Karpas-422 (cell line): ENCODE measurements at regions not wholly inside any gene's neighbourhood (a gene's known extent, or its start where the extent isn't known, plus 50 kb on each side); places are given as distances from the start of the nearest gene placed in this dataset.

Source experiments
- DNase-seq: peaks from one replicate; pipeline ENCODE4 v3.0.0-alpha.2; 2015
- H2AFZ ChIP-seq: fragments of 200-600 bp; sonication (generic); 2 replicates; pipeline ENCODE4 v1.6.1; 2014; ENCODE audit warnings: antibody characterized with exemption, low read length, mixed read lengths
- H3K27ac ChIP-seq: fragments of 200-600 bp; sonication (generic); 2 replicates; pipeline ENCODE4 v1.5.1; 2014; ENCODE audit warnings: mild to moderate bottlenecking, low read length, moderate library complexity
- H3K27me3 ChIP-seq: fragments of 200-600 bp; sonication (generic); 2 replicates; pipeline ENCODE4 v1.6.1; 2014; ENCODE audit warnings: low read length, mixed read lengths
- H3K36me3 ChIP-seq: fragments of 200-600 bp; sonication (generic); 2 replicates; pipeline ENCODE4 v1.6.1; 2014; ENCODE audit warnings: low read length, mixed read lengths; ENCODE audit not compliant: insufficient read depth
- H3K4me1 ChIP-seq: fragments of 200-600 bp; sonication (generic); 2 replicates; pipeline ENCODE4 v1.6.1; 2014; ENCODE audit warnings: mild to moderate bottlenecking, low read length, mixed read lengths
- H3K4me2 ChIP-seq: fragments of 200-600 bp; sonication (generic); 2 replicates; pipeline ENCODE4 v1.6.1; 2014; ENCODE audit warnings: low read length, low read depth, mild to moderate bottlenecking; ENCODE audit not compliant: poor library complexity, severe bottlenecking
- H3K4me3 ChIP-seq: fragments of 200-600 bp; sonication (generic); 2 replicates; pipeline ENCODE4 v1.5.1; 2014; ENCODE audit warnings: mild to moderate bottlenecking, antibody characterized with exemption, low read length, mixed read lengths
- H3K79me2 ChIP-seq: fragments of 200-600 bp; sonication (generic); 2 replicates; pipeline ENCODE4 v1.6.1; 2014; ENCODE audit warnings: mild to moderate bottlenecking, low read length, mixed read lengths
- H3K9ac ChIP-seq: fragments of 200-600 bp; sonication (generic); 2 replicates; pipeline ENCODE4 v1.6.0; 2014; ENCODE audit warnings: low read length
- H3K9me2 ChIP-seq: fragments of 200-600 bp; sonication (generic), shearing (Covaris generic); replicated peaks from 2 replicates; pipeline ENCODE4 v1.6.0; 2014; ENCODE audit warnings: mild to moderate bottlenecking, low read length, moderate library complexity; ENCODE audit not compliant: insufficient read depth
- H3K9me3 ChIP-seq: fragments of 300-700, 200-600 bp; sonication (generic); 2 replicates; pipeline ENCODE4 v1.6.1; 2014; ENCODE audit warnings: low read length, mixed read lengths
- H4K20me1 ChIP-seq: fragments of 200-600 bp; sonication (generic); 2 replicates; pipeline ENCODE4 v1.6.1; 2014; ENCODE audit warnings: mild to moderate bottlenecking, antibody characterized with exemption, low read length, low read depth; ENCODE audit not compliant: insufficient read depth

- H3K36me3 ChIP-seq = no peaks in the 10 kb centered on the region
- no peak overlapping the region for H3K4me2 ChIP-seq
- no peaks in the 10 kb centered on the region for H3K79me2 ChIP-seq
- H3K27ac ChIP-seq = no peak overlapping the region
- H3K4me1 ChIP-seq = no peaks in the 10 kb centered on the region
- no peak overlapping the region for H3K9ac ChIP-seq
- H3K9me2 ChIP-seq = no peaks in the 10 kb centered on the region
- DNase-seq = no peak
- H3K9me3 ChIP-seq = no peaks in the 10 kb centered on the region
- no peak overlapping the region for H2AFZ ChIP-seq
- no peaks in the 10 kb centered on the region for H4K20me1 ChIP-seq
- H3K4me3 ChIP-seq = no peak overlapping the region
- peaks cover 4% of the 10 kb centered on the region; the same call in 1 of the 2 replicates for H3K27me3 ChIP-seq
Observed at GRCh38 chr3:5324780-5325179, 137.3 kb downstream of the EDEM1 start.

DNA sequence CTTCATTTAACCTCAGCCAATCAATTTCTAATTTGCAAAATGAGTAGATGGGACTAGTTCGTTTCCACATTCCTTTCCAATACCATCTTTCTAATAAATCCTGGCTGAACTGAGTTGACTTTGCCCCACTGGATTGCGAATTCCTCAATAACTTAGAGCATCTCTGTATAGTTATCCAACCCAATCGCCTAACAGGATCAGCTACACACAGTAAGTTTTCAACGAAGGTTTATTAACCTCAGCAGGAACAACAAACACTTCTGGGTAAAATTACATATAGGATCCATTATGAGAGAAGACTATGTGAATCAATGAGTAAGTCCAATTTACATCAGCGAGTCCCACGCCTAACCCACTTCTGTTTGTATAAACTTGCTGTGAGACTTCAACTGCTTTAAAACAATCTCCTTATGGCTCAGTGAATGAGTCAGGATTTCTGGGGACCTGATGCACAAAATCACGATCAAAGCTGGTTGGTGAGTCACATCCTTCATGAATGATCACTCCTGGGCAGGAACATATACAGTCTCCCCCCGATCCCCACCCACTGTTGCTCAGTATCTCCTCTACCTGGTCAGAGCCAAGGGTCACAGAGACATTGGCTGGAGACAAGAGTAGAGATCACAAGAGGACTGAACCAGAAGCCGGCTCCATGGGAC is 142.8 kb downstream of the EDEM1 start:
- H3K4me1 ChIP-seq = no peaks in the 10 kb centered on the region
- no peak overlapping the region for H3K4me3 ChIP-seq
- H3K27ac ChIP-seq = no peak overlapping the region
- no peaks in the 10 kb centered on the region for H3K27me3 ChIP-seq
- no peaks in the 10 kb centered on the region for H3K9me2 ChIP-seq
- no peak overlapping the region for H2AFZ ChIP-seq
- no peak overlapping the region for H3K9ac ChIP-seq
- no peaks in the 10 kb centered on the region for H4K20me1 ChIP-seq
- no peaks in the 10 kb centered on the region for H3K79me2 ChIP-seq
- DNase-seq = no peak
- H3K4me2 ChIP-seq = no peak overlapping the region
- H3K36me3 ChIP-seq = no peaks in the 10 kb centered on the region
- H3K9me3 ChIP-seq = no peaks in the 10 kb centered on the region

- DNase-seq = no peak
- H3K9me2 ChIP-seq = no peaks in the 10 kb centered on the region
- H3K4me2 ChIP-seq = no peak overlapping the region
- H3K9me3 ChIP-seq = no peaks in the 10 kb centered on the region
- H3K4me3 ChIP-seq = no peak overlapping the region
- no peaks in the 10 kb centered on the region for H3K27me3 ChIP-seq
- no peaks in the 10 kb centered on the region for H3K4me1 ChIP-seq
- no peak overlapping the region for H3K27ac ChIP-seq
- H3K9ac ChIP-seq = no peak overlapping the region
- no peaks in the 10 kb centered on the region for H4K20me1 ChIP-seq
- H3K79me2 ChIP-seq = no peaks in the 10 kb centered on the region
- H2AFZ ChIP-seq = no peak overlapping the region
- no peaks in the 10 kb centered on the region for H3K36me3 ChIP-seq
Observed at GRCh38 chr3:5331567-5332269, 144.2 kb downstream of the EDEM1 start.

GRCh38 chr3:5332270-5332956 is 144.9 kb downstream of the EDEM1 start:
- Histone ChIP-seq H4K20me1 (no peaks in the 10 kb centered on the region), H3K79me2 (no peaks in the 10 kb centered on the region), H3K4me2 (no peak overlapping the region), H3K27me3 (no peaks in the 10 kb centered on the region), H3K9me3 (no peaks in the 10 kb centered on the region), H2AFZ (no peak overlapping the region), H3K9ac (no peak overlapping the region), H3K9me2 (no peaks in the 10 kb centered on the region), H3K4me1 (no peaks in the 10 kb centered on the region), H3K27ac (no peak overlapping the region), H3K4me3 (no peak overlapping the region), H3K36me3 (no peaks in the 10 kb centered on the region)
- DNase-seq = no peak

DNA sequence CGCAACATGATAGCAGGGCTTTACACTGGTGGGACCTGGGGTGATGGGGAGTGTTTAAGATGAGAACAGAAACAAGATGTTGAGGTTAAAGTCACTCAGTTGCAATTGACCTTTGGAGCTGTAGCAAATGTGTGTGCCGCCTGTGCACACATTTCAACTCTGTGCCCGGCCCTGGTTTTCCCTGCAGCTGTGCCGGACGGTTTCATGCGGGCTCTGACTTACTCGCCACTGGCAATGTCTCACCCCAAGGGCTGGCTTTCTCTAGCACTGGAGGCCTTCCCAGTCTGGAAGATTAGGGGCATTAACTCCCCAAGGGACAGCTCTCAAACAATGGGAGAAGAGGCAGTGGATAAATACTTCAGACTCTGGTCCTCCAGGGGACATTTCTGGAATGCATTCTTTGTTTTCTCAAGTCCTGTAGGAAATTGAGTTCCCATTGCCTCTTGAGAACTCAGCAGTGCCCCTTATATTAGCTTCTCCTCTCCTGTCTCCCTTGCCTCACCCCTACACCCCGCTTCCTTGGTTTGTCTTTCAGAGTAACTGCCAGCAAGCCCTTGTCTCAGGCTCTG is 152.5 kb downstream of the EDEM1 start:
- Histone ChIP-seq H4K20me1 (no peaks in the 10 kb centered on the region), H3K79me2 (no peaks in the 10 kb centered on the region), H2AFZ (no peak overlapping the region), H3K36me3 (no peaks in the 10 kb centered on the region), H3K27ac (no peak overlapping the region), H3K4me2 (no peak overlapping the region), H3K27me3 (no peaks in the 10 kb centered on the region), H3K9me3 (no peaks in the 10 kb centered on the region), H3K9ac (no peak overlapping the region), H3K4me3 (no peak overlapping the region), H3K9me2 (no peaks in the 10 kb centered on the region), H3K4me1 (no peaks in the 10 kb centered on the region)
- no peak for DNase-seq

- Histone ChIP-seq H3K27ac (no peak overlapping the region), H3K9me3 (no peaks in the 10 kb centered on the region)
Observed at GRCh38 chr3:5341610-5342009, 154.1 kb downstream of the EDEM1 start.

GRCh38 chr3:5343459-5343858 is 156.0 kb downstream of the EDEM1 start:
- no peak overlapping the region for H2AFZ ChIP-seq
- H3K9me2 ChIP-seq = no peaks in the 10 kb centered on the region
- H3K4me1 ChIP-seq = no peaks in the 10 kb centered on the region
- no peaks in the 10 kb centered on the region for H3K9me3 ChIP-seq
- no peaks in the 10 kb centered on the region for H3K79me2 ChIP-seq
- DNase-seq = no peak
- H3K27me3 ChIP-seq = no peaks in the 10 kb centered on the region
- no peaks in the 10 kb centered on the region for H3K36me3 ChIP-seq
- no peaks in the 10 kb centered on the region for H4K20me1 ChIP-seq
- no peak overlapping the region for H3K27ac ChIP-seq
- H3K9ac ChIP-seq = no peak overlapping the region
- H3K4me2 ChIP-seq = no peak overlapping the region
- no peak overlapping the region for H3K4me3 ChIP-seq

More at GRCh38 chr3:5341610-5342009, 154.1 kb downstream of the EDEM1 start:
- no peaks in the 10 kb centered on the region for H3K9me2 ChIP-seq
- no peaks in the 10 kb centered on the region for H3K36me3 ChIP-seq
- H3K79me2 ChIP-seq = no peaks in the 10 kb centered on the region
- H3K4me1 ChIP-seq = no peaks in the 10 kb centered on the region
- no peak overlapping the region for H3K4me3 ChIP-seq
- no peak for DNase-seq
- no peak overlapping the region for H2AFZ ChIP-seq
- no peaks in the 10 kb centered on the region for H3K27me3 ChIP-seq
- no peaks in the 10 kb centered on the region for H4K20me1 ChIP-seq
- no peak overlapping the region for H3K4me2 ChIP-seq
- H3K9ac ChIP-seq = no peak overlapping the region

DNA sequence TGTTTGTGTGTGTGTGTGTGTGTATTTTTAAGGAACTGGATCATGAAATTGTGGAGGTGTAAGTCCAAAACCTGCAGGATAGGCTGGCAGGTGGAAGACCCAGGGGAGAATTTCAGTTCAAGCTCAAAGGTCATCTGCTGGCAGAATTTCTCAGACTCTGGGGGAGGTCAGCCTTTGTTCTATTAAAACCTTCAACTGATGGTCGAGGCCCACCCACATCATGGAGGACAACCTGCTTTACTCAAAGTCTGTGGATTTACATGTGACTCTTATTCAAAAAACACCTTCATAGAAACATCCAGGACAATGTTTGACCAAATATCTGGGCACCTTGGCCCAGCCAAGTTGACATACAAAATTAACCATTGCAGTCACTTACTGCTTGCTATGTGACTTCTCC is 157.2 kb downstream of the EDEM1 start:
- Histone ChIP-seq H3K79me2 (no peaks in the 10 kb centered on the region), H3K9me2 (no peaks in the 10 kb centered on the region), H3K9ac (no peak overlapping the region), H3K27me3 (0 out of 2 replicates have a peak, but pooled peaks cover 2% of the 10 kb centered on the region), H3K4me1 (no peaks in the 10 kb centered on the region), H3K4me3 (no peak overlapping the region), H3K4me2 (no peak overlapping the region), H3K27ac (no peak overlapping the region), H2AFZ (no peak overlapping the region), H3K36me3 (no peaks in the 10 kb centered on the region), H3K9me3 (no peaks in the 10 kb centered on the region), H4K20me1 (no peaks in the 10 kb centered on the region)
- DNase-seq = no peak
